Endodermal cell (in vitro differentiated cells): ENCODE measurements at regions not wholly inside any gene's neighbourhood (a gene's known extent, or its start where the extent isn't known, plus 50 kb on each side); places are given as distances from the start of the nearest gene placed in this dataset.

ENCODE experiments used
- DNase-seq: peaks from one replicate; pipeline ENCODE4 v3.0.0-alpha.2; 2017
- H3K27ac ChIP-seq: 2 replicates; pipeline ENCODE4 v1.5.1; 2013; ENCODE audit warnings: mild to moderate bottlenecking, low read depth, low read length, moderate library complexity
- H3K27me3 ChIP-seq: 2 replicates; pipeline ENCODE4 v1.6.1; 2013; ENCODE audit warnings: mild to moderate bottlenecking, low read length, moderate library complexity; ENCODE audit not compliant: insufficient read depth, control insufficient read depth, poor library complexity, severe bottlenecking
- H3K36me3 ChIP-seq: 2 replicates; pipeline ENCODE4 v1.7.0; 2013; ENCODE audit warnings: mild to moderate bottlenecking, low read length, moderate library complexity; ENCODE audit not compliant: control insufficient read depth, insufficient read depth
- H3K4me1 ChIP-seq: one replicate; pipeline ENCODE4 v1.7.0; 2013; ENCODE audit warnings: low read length; ENCODE audit not compliant: control insufficient read depth, insufficient read depth
- H3K4me3 ChIP-seq: 2 replicates; pipeline ENCODE4 v1.5.1; 2013; ENCODE audit warnings: mild to moderate bottlenecking, low read length, moderate library complexity
- H3K9ac ChIP-seq: 2 replicates; pipeline ENCODE4 v1.6.1; 2013; ENCODE audit warnings: mild to moderate bottlenecking, low read length, moderate library complexity; ENCODE audit not compliant: poor library complexity, severe bottlenecking; ENCODE audit errors: extremely low read depth
- H3K9me3 ChIP-seq: 2 replicates; pipeline ENCODE4 v1.6.1; 2013; ENCODE audit warnings: mild to moderate bottlenecking, low read length, moderate library complexity; ENCODE audit not compliant: control insufficient read depth
- H3K27ac Mint-ChIP-seq: 2 replicates; pipeline ENCODE4 v1.8.0; 2020; ENCODE audit warnings: mixed read lengths
- H3K27me3 Mint-ChIP-seq: 2 replicates; pipeline ENCODE4 v1.8.0; 2021; ENCODE audit warnings: mild to moderate bottlenecking, mixed read lengths; ENCODE audit not compliant: insufficient read depth
- H3K36me3 Mint-ChIP-seq: 2 replicates; pipeline ENCODE4 v1.8.0; 2020; ENCODE audit warnings: low read depth, mixed read lengths
- H3K4me1 Mint-ChIP-seq: 2 replicates; pipeline ENCODE4 v1.8.0; 2020; ENCODE audit warnings: mixed read lengths
- H3K4me3 Mint-ChIP-seq: 2 replicates; pipeline ENCODE4 v1.8.0; 2020; ENCODE audit warnings: mild to moderate bottlenecking, moderate library complexity, mixed read lengths
- H3K9me3 Mint-ChIP-seq: 2 replicates; pipeline ENCODE4 v1.8.0; 2020; ENCODE audit warnings: mild to moderate bottlenecking, mixed read lengths
- WGBS, 2 experiments: methylation state at CpG; one replicate each; pipeline versions ENCODE4 v1.1.5 to v1.1.7; 2013; ENCODE audit warnings: missing lambda C conversion rate in 2 of 2, mixed read lengths in 1 of 2; ENCODE audit not compliant: insufficient coverage in 1 of 2, insufficient read length in 1 of 2; 5-methylcytosine and 5-hydroxymethylcytosine counted together
- TF ChIP-seq, protein P1 (sequence below): fragments of 200-600 bp; sonication (generic); conservative IDR thresholded peaks from 2 replicates; pipeline ENCODE4 v1.5.0; 2021; ENCODE audit warnings: antibody characterized with exemption, mild to moderate bottlenecking

DNA sequence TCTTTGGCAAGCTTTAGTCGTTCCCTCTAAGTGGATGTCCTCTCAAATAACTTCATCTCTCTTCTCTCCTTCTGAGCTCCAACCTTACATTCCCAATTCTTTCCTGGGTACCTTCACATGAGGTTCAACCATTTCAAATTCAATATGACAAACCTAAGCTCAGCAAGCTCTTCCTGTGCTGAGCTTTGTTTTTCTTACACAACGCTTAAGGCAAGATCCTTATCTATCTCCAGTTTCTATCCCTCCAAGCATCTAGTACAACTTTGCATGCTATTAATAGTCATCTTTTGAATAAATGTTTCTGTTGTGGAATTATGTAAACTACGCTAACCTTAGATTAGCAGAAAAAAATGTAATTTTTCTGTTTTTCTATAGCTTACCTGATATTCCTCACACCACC, 63.7 kb upstream of the IFNG-AS1 start:
- H3K4me1 ChIP-seq, result peaks cover 9% of the 10 kb centered on the region
- H3K4me1 Mint-ChIP-seq, result peaks cover 48% of the 10 kb centered on the region
- H3K27me3 Mint-ChIP-seq, result no peaks in the 10 kb centered on the region
- TF ChIP-seq, protein P1, sequence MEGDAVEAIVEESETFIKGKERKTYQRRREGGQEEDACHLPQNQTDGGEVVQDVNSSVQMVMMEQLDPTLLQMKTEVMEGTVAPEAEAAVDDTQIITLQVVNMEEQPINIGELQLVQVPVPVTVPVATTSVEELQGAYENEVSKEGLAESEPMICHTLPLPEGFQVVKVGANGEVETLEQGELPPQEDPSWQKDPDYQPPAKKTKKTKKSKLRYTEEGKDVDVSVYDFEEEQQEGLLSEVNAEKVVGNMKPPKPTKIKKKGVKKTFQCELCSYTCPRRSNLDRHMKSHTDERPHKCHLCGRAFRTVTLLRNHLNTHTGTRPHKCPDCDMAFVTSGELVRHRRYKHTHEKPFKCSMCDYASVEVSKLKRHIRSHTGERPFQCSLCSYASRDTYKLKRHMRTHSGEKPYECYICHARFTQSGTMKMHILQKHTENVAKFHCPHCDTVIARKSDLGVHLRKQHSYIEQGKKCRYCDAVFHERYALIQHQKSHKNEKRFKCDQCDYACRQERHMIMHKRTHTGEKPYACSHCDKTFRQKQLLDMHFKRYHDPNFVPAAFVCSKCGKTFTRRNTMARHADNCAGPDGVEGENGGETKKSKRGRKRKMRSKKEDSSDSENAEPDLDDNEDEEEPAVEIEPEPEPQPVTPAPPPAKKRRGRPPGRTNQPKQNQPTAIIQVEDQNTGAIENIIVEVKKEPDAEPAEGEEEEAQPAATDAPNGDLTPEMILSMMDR, result no peak
- no peak overlapping the region for H3K9ac ChIP-seq
- no peaks in the 10 kb centered on the region for H3K9me3 Mint-ChIP-seq
- H3K27me3 ChIP-seq, result no peaks in the 10 kb centered on the region
- no peaks in the 10 kb centered on the region for H3K9me3 ChIP-seq
- H3K36me3 ChIP-seq, result no peaks in the 10 kb centered on the region
- WGBS, 2 experiments, result 80 to 87% methylated on average over 1 to 2 of the region's 3 CpGs
- no peak overlapping the region for H3K4me3 Mint-ChIP-seq
- no peak overlapping the region for H3K27ac Mint-ChIP-seq
- H3K36me3 Mint-ChIP-seq, result no peaks in the 10 kb centered on the region
- H3K27ac ChIP-seq, result no peak overlapping the region
- no peak overlapping the region for H3K4me3 ChIP-seq
- no peak for DNase-seq

DNA sequence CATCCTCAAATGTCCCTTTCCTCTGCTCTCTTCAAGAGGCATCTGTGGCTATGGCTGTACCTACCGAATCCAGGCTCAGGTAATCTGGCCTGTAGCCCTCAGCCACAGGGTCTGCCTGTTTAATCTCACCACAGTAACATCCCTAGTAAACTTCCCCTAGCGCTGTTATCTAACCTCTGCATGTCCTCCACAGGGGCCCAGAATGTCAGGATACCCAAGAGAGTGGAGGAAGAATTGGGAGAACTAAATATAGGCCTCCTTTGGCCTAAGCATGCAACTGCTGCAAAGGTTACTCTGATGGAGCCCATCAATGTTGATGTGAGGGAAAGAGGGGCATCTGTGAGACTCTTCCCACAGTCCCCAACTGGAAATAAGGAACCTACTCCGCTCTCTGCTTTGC, 63.2 kb upstream of the IFNG-AS1 start:
- TF ChIP-seq, protein P1, result peak; percentile 37
- WGBS, 2 experiments, result 94 to 100% methylated on average over 1 to 3 of the region's 3 CpGs
- no peak overlapping the region for H3K9ac ChIP-seq
- DNase-seq, result no peak
- H3K9me3 ChIP-seq, result no peaks in the 10 kb centered on the region
- Mint-ChIP-seq H3K27me3 (no peaks in the 10 kb centered on the region), H3K4me1 (peaks cover 43% of the 10 kb centered on the region), H3K4me3 (no peak overlapping the region), H3K36me3 (no peaks in the 10 kb centered on the region), H3K9me3 (no peaks in the 10 kb centered on the region), H3K27ac (no peak overlapping the region)
- no peak overlapping the region for H3K27ac ChIP-seq
- H3K4me3 ChIP-seq, result no peak overlapping the region
- H3K27me3 ChIP-seq, result no peaks in the 10 kb centered on the region
- H3K36me3 ChIP-seq, result no peaks in the 10 kb centered on the region
- H3K4me1 ChIP-seq, result peaks cover 9% of the 10 kb centered on the region

DNA sequence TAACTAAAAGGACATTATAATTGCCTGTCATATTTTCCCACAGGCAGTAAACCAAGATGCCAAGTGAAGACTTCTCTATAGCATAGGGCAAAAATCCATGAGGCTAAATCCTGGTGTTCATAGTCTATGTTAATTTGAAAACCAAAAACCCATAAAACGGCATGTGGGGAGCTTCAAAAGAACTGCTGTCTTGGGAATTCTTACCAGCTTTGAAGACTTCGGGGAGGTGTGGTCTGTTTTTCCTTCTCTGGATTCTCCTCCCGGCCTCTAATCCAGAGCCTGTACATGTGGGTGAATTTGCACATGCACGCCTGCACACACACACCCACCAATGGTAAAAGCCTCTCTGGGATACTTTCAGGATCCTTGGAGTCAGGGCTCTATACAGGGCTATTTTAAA, 61.9 kb upstream of the IFNG-AS1 start:
- Histone ChIP-seq H3K36me3 (no peaks in the 10 kb centered on the region), H3K27ac (no peak overlapping the region), H3K4me3 (no peak overlapping the region), H3K9ac (no peak overlapping the region), H3K4me1 (peaks cover 6% of the 10 kb centered on the region), H3K27me3 (no peaks in the 10 kb centered on the region), H3K9me3 (no peaks in the 10 kb centered on the region)
- Mint-ChIP-seq H3K9me3 (no peaks in the 10 kb centered on the region), H3K4me3 (no peak overlapping the region), H3K36me3 (no peaks in the 10 kb centered on the region), H3K27me3 (no peaks in the 10 kb centered on the region), H3K4me1 (peaks cover 33% of the 10 kb centered on the region), H3K27ac (no peak overlapping the region)
- DNase-seq, result no peak
- 88 to 90% methylated on average over 2 to 4 of the region's 4 CpGs for WGBS, 2 experiments
- TF ChIP-seq, protein P1, result no peak
